Tibial artery (tissue), 4 donors: ENCODE measurements at regions not wholly inside any gene's neighbourhood (a gene's known extent, or its start where the extent isn't known, plus 50 kb on each side); places are given as distances from the start of the nearest gene placed in this dataset.

Source experiments
- DNase-seq, 2 donors: peaks; one replicate each; pipeline ENCODE4 v3.0.0-alpha.2; 2019
- H3K27ac ChIP-seq, 2 donors: fragments of 200-600 bp; sonication (generic) in 1 of 2; 1 replicate in 1 of 2; 2 replicates in 1 of 2; pipeline ENCODE4 v1.5.1; 2018 to 2019; ENCODE audit warnings: mild to moderate bottlenecking in 1 of 2
- H3K27me3 ChIP-seq, 2 donors: fragments of 200-600 bp; sonication (generic) in 1 of 2; one replicate each; pipeline versions ENCODE4 v1.5.1 to v1.6.0; 2016 to 2019
- H3K36me3 ChIP-seq, 3 donors: fragments of 200-600 bp; sonication (generic) in 2 of 3; one replicate each; pipeline ENCODE4 v1.5.1; 2016 to 2019; ENCODE audit warnings: mild to moderate bottlenecking in 2 of 3
- H3K4me1 ChIP-seq, 4 donors: fragments of 200-600 bp; sonication (generic) in 2 of 4; 1 replicate in 3 of 4; 2 replicates in 1 of 4; pipeline ENCODE4 v1.5.1; 2016 to 2019
- H3K4me3 ChIP-seq, 2 donors: fragments of 200-600 bp; sonication (generic) in 1 of 2; 1 replicate in 1 of 2; 2 replicates in 1 of 2; pipeline ENCODE4 v1.5.1; 2018 to 2019; ENCODE audit warnings: mild to moderate bottlenecking in 2 of 2
- H3K9me3 ChIP-seq, 3 donors: fragments of 200-600 bp; sonication (generic) in 1 of 3; one replicate each; pipeline ENCODE4 v1.5.1; 2016 to 2019
- CTCF ChIP-seq, 2 experiments: fragments of 200-600 bp in 1 of 2; fragments of 450-650 bp in 1 of 2; IDR thresholded peaks; one replicate each; pipeline ENCODE4 v1.5.1; 2017 to 2019; ENCODE audit warnings: antibody characterized with exemption in 2 of 2, mild to moderate bottlenecking in 1 of 2, moderate library complexity in 1 of 2
- intact Hi-C: fragments of 100-400 bp; cut with DNase I; formaldehyde crosslinking; loops from one replicate; pipeline ENCODE4 v1.15.0; 2023; ENCODE audit warnings: low total_unique reads

GRCh38 chr18:56139372-56139771, 499.0 kb downstream of the TXNL1 start:
- no peaks in the 10 kb centered on the region for H3K36me3 ChIP-seq
- H3K27ac ChIP-seq: peak overlapping the region; percentile 24 to 42
- no peak for DNase-seq
- no peaks in the 10 kb centered on the region for H3K4me1 ChIP-seq
- intact Hi-C loops: no loop called here
- H3K4me3 ChIP-seq: no peak overlapping the region
- TF ChIP-seq CTCF (IDR thresholded peaks at IDR 0.05): no peak
- no peaks in the 10 kb centered on the region for H3K27me3 ChIP-seq
- no peaks in the 10 kb centered on the region for H3K9me3 ChIP-seq

GRCh38 chr18:56136105-56136504, 502.3 kb downstream of the TXNL1 start:
- Histone ChIP-seq H3K9me3 (no peaks in the 10 kb centered on the region), H3K4me1 (no peaks in the 10 kb centered on the region), H3K4me3 (no peak overlapping the region), H3K27ac (no peak overlapping the region), H3K27me3 (no peaks in the 10 kb centered on the region), H3K36me3 (no peaks in the 10 kb centered on the region)
- DNase-seq: no peak
- no peak for TF ChIP-seq CTCF (IDR thresholded peaks at IDR 0.05)
- intact Hi-C loops: no loop called here

GRCh38 chr18:56130481-56130880, 507.9 kb downstream of the TXNL1 start:
- no peak for TF ChIP-seq CTCF (IDR thresholded peaks at IDR 0.05)
- H3K4me3 ChIP-seq: no peak overlapping the region
- no peak for DNase-seq
- no peaks in the 10 kb centered on the region for H3K9me3 ChIP-seq
- no peaks in the 10 kb centered on the region for H3K36me3 ChIP-seq
- H3K27ac ChIP-seq: no peak overlapping the region
- no peaks in the 10 kb centered on the region for H3K27me3 ChIP-seq
- peaks cover 0 to 7% (median 0%) of the 10 kb centered on the region in 4 donors for H3K4me1 ChIP-seq
- intact Hi-C loops: no loop called here

- Histone ChIP-seq H3K27me3 (no peaks in the 10 kb centered on the region), H3K36me3 (no peaks in the 10 kb centered on the region), H3K4me1 (peaks cover 0 to 7% (median 0%) of the 10 kb centered on the region in 4 donors), H3K9me3 (no peaks in the 10 kb centered on the region), H3K4me3 (no peak overlapping the region), H3K27ac (no peak overlapping the region)
- intact Hi-C loops: no loop called here
- no peak for TF ChIP-seq CTCF (IDR thresholded peaks at IDR 0.05)
- no peak for DNase-seq
These were observed 510.1 kb downstream of the TXNL1 start for GRCh38 chr18:56128153-56128791.

GRCh38 chr18:56127322-56128099, 510.9 kb downstream of the TXNL1 start:
- Histone ChIP-seq H3K9me3 (no peaks in the 10 kb centered on the region), H3K27ac (no peak overlapping the region), H3K4me3 (no peak overlapping the region), H3K36me3 (no peaks in the 10 kb centered on the region), H3K4me1 (peaks cover 0 to 7% (median 0%) of the 10 kb centered on the region in 4 donors), H3K27me3 (no peaks in the 10 kb centered on the region)
- intact Hi-C loops: no loop called here
- no peak for DNase-seq
- no peak for TF ChIP-seq CTCF (IDR thresholded peaks at IDR 0.05)
